ENCODE measurements at regions not wholly inside any gene's neighbourhood (a gene's known extent, or its start where the extent isn't known, plus 50 kb on each side); places are given as distances from the start of the nearest gene placed in this dataset.

DNA sequence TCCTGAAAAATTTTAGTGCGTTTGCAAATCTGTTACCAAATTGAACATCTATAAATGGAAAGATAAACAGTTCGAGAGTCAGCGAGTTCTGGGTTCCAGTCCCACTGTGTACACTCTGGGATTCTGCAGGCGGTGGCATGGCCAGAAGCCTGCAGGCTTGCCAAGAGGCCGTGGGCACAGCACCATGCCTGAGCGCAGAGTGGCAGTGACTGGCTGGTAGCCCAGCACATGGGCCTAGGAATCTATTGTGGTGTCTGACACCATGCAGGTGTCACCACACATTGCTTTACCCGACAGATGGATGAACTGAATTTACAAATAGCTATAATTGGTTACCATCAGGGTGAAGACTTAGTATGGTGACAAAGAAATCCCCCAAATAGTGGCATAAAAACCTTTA lies 71.7 kb upstream of the TLR3 start:
- H2AFZ ChIP-seq (ENCODE audit: low read depth, low read length), result no peak overlapping the region
- H3K27me3 ChIP-seq (ENCODE audit: control insufficient read depth in 2 of 2, insufficient read depth in 2 of 2, low read length in 2 of 2), result no peaks in the 10 kb centered on the region
- BruUV-seq (replicated peaks), result no TSS peak
- ChIA-PET POLR2A (no interaction called here), CTCF (no interaction called here)
- no peaks in the 10 kb centered on the region for H3K36me3 ChIP-seq (ENCODE audit: control insufficient read depth in 2 of 2, extremely low read depth in 1 of 2, insufficient read depth in 2 of 2, low read length in 2 of 2)
- no peaks in the 10 kb centered on the region for H3K79me2 ChIP-seq (ENCODE audit: control insufficient read depth, insufficient read depth, low read length)
- dilution Hi-C loops (cut with MboI; ENCODE audit: extremely low pct_ligation_motif_present, low sequenced_read_pairs), result no loop called here
- no peak overlapping the region for H3K4me2 ChIP-seq (ENCODE audit: insufficient read depth, low read length)
- FAIRE-seq, result no peak
- H3K9me3 ChIP-seq (replicated peaks; ENCODE audit: control insufficient read depth, insufficient read depth, low read length), result no peaks in the 10 kb centered on the region
- TF ChIP-seq, protein P1, sequence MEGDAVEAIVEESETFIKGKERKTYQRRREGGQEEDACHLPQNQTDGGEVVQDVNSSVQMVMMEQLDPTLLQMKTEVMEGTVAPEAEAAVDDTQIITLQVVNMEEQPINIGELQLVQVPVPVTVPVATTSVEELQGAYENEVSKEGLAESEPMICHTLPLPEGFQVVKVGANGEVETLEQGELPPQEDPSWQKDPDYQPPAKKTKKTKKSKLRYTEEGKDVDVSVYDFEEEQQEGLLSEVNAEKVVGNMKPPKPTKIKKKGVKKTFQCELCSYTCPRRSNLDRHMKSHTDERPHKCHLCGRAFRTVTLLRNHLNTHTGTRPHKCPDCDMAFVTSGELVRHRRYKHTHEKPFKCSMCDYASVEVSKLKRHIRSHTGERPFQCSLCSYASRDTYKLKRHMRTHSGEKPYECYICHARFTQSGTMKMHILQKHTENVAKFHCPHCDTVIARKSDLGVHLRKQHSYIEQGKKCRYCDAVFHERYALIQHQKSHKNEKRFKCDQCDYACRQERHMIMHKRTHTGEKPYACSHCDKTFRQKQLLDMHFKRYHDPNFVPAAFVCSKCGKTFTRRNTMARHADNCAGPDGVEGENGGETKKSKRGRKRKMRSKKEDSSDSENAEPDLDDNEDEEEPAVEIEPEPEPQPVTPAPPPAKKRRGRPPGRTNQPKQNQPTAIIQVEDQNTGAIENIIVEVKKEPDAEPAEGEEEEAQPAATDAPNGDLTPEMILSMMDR (IDR thresholded peaks at IDR 0.05; ENCODE audit: extremely low read depth in 1 of 2, insufficient read depth in 1 of 2, low read depth in 1 of 2, low read length in 2 of 2), result no peak
- TF ChIP-seq JUN (IDR thresholded peaks at IDR 0.05; ENCODE audit: borderline replicate concordance, insufficient read depth, insufficient read length, low read depth), result no peak
- no peaks in the 10 kb centered on the region for H3K4me1 ChIP-seq (ENCODE audit: control insufficient read depth, extremely low read depth, insufficient read depth, low read length)
- no peak overlapping the region for H3K4me3 ChIP-seq (replicated peaks in 1 of 3; ENCODE audit: insufficient read depth in 1 of 3, low read depth in 1 of 3, low read length in 3 of 3)
- DNase-seq (ENCODE audit: low read depth, low spot score), result no peak
- no peaks in the 10 kb centered on the region for H4K20me1 ChIP-seq (replicated peaks; ENCODE audit: control insufficient read depth, extremely low read depth, insufficient read depth, low read length)
- no peak overlapping the region for H3K27ac ChIP-seq (ENCODE audit: insufficient read depth, low read depth, low read length)
- intact Hi-C loops (cut with micrococcal nuclease), result no loop called here
- H3K9ac ChIP-seq (replicated peaks; ENCODE audit: extremely low read depth, insufficient read depth, low read length), result no peak overlapping the region
- H3K9me1 ChIP-seq (replicated peaks; ENCODE audit: control insufficient read depth, extremely low read depth, insufficient read depth, low read length), result no peaks in the 10 kb centered on the region

DNA sequence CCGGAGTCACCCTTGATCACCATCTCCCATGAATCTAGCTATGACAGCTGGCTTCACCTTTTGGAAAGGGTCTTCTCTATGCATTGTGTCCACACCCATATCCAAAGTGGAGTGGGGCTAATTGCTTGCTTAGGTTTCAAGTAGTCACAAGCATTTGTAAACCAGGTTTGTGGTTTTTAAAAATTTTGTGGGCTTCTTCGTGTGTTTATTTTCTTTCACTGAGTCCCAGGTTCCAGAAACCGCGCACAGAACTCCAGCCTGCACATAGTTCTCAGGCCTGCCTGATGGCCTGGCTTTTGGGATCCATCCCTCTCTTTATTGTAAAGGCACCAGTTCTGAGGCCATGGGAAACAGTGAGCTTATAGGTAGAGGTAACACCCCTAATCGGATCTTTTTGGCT lies 70.2 kb upstream of the TLR3 start:
- Histone ChIP-seq H2AFZ (ENCODE audit: low read depth, low read length) (no peak overlapping the region), H3K27me3 (ENCODE audit: control insufficient read depth in 2 of 2, insufficient read depth in 2 of 2, low read length in 2 of 2) (no peaks in the 10 kb centered on the region), H3K4me1 (ENCODE audit: control insufficient read depth, extremely low read depth, insufficient read depth, low read length) (no peaks in the 10 kb centered on the region), H3K9ac (replicated peaks; ENCODE audit: extremely low read depth, insufficient read depth, low read length) (no peak overlapping the region), H3K9me3 (replicated peaks; ENCODE audit: control insufficient read depth, insufficient read depth, low read length) (no peaks in the 10 kb centered on the region), H3K9me1 (replicated peaks; ENCODE audit: control insufficient read depth, extremely low read depth, insufficient read depth, low read length) (no peaks in the 10 kb centered on the region), H3K27ac (ENCODE audit: insufficient read depth, low read depth, low read length) (no peak overlapping the region), H3K4me2 (ENCODE audit: insufficient read depth, low read length) (no peak overlapping the region), H3K79me2 (ENCODE audit: control insufficient read depth, insufficient read depth, low read length) (no peaks in the 10 kb centered on the region), H3K4me3 (replicated peaks in 1 of 3; ENCODE audit: insufficient read depth in 1 of 3, low read depth in 1 of 3, low read length in 3 of 3) (no peak overlapping the region), H4K20me1 (replicated peaks; ENCODE audit: control insufficient read depth, extremely low read depth, insufficient read depth, low read length) (no peaks in the 10 kb centered on the region), H3K36me3 (ENCODE audit: control insufficient read depth in 2 of 2, extremely low read depth in 1 of 2, insufficient read depth in 2 of 2, low read length in 2 of 2) (no peaks in the 10 kb centered on the region)
- TF ChIP-seq POLR2AphosphoS5 (IDR thresholded peaks at IDR 0.05; ENCODE audit: insufficient read depth, low read depth, low read length) (no peak), JUN (IDR thresholded peaks at IDR 0.05; ENCODE audit: borderline replicate concordance, insufficient read depth, insufficient read length, low read depth) (no peak), POLR2A (IDR thresholded peaks at IDR 0.05; ENCODE audit: low read depth, low read length) (no peak)
- intact Hi-C loops (cut with micrococcal nuclease), result no loop called here
- BruUV-seq (replicated peaks), result no TSS peak
- dilution Hi-C loops (cut with MboI; ENCODE audit: extremely low pct_ligation_motif_present, low sequenced_read_pairs), result no loop called here
- DNase-seq (ENCODE audit: low read depth, low spot score), result no peak
- FAIRE-seq, result no peak
- POLR2A ChIA-PET, result no interaction called here
- CTCF ChIA-PET, result no interaction called here
